Adrenal gland (tissue), 9 donors: ENCODE measurements at regions not wholly inside any gene's neighbourhood (a gene's known extent, or its start where the extent isn't known, plus 50 kb on each side); places are given as distances from the start of the nearest gene placed in this dataset.

Experiments
- DNase-seq, 7 donors: peaks; one replicate each; pipeline ENCODE4 v3.0.0-alpha.2; 2019 to 2020
- H3K27ac ChIP-seq, 5 donors: fragments of 200-600 bp; sonication (generic) in 4 of 5; 1 replicate in 3 of 5; 2 replicates in 2 of 5; pipeline versions ENCODE4 v1.5.1 to v1.8.0; 2016 to 2020; ENCODE audit warnings: mild to moderate bottlenecking in 1 of 5
- H3K27me3 ChIP-seq: fragments of 200-600 bp; 2 replicates; pipeline ENCODE4 v1.8.0; 2021
- H3K36me3 ChIP-seq, 2 donors: fragments of 200-600 bp; replicated peaks in 1 of 2; 1 replicate in 1 of 2; 2 replicates in 1 of 2; pipeline versions ENCODE4 v1.5.1 to v1.8.0; 2018 to 2022
- H3K4me1 ChIP-seq, 2 donors: fragments of 200-600 bp; replicated peaks in 1 of 2; 1 replicate in 1 of 2; 2 replicates in 1 of 2; pipeline versions ENCODE4 v1.5.1 to v1.8.0; 2018 to 2021
- H3K4me3 ChIP-seq, 4 donors: fragments of 200-600 bp; sonication (generic) in 3 of 4; one replicate each; pipeline ENCODE4 v1.5.1; 2016 to 2018
- H3K9me3 ChIP-seq, 3 donors: fragments of 200-600 bp; sonication (generic) in 1 of 3; replicated peaks in 1 of 3; 1 replicate in 2 of 3; 2 replicates in 1 of 3; pipeline versions ENCODE4 v1.5.1 to v1.8.0; 2016 to 2021
- CTCF ChIP-seq, 6 experiments: fragments of 450-650 bp in 4 of 6; fragments of 200-600 bp in 2 of 6; sonication (generic) in 1 of 6; IDR thresholded peaks; 1 replicate in 5 of 6; 2 replicates in 1 of 6; pipeline versions ENCODE4 v1.5.1 to v1.8.0; 2016 to 2021; ENCODE audit warnings: antibody characterized with exemption in 6 of 6, mild to moderate bottlenecking in 2 of 6, moderate library complexity in 1 of 6
- POLR2A ChIP-seq, 2 donors: fragments of 450-650 bp; IDR thresholded peaks; one replicate each; pipeline ENCODE4 v1.6.1; 2017; ENCODE audit warnings: antibody characterized with exemption in 2 of 2, mild to moderate bottlenecking in 2 of 2, moderate library complexity in 1 of 2
- WGBS, 4 donors: extraction: QIAGEN DNeasy Blood & Tissue Kit in 2 of 4; methylation state at CpG; one replicate each; pipeline versions ENCODE4 v1.1.5 to v1.1.7; 2013 to 2017; 5-methylcytosine and 5-hydroxymethylcytosine counted together
- intact Hi-C, 2 donors: fragments of 100-400 bp; cut with DNase I; formaldehyde crosslinking; loops; one replicate each; pipeline versions ENCODE4 v1.14.1 to v1.15.0; 2022 to 2023
- donor health status: healthy with polysubstance abuse.
- donor health status: Bipolar disorder and iron deficiency.
- donor health status: DM: yes; HTN: yes; CAD: no.
- donor health status: DM: no; HTN: no; CAD: no.
- donor health status: DM: no; HTN: no; CAD: no.

- Histone ChIP-seq H3K4me1 (no peaks in the 10 kb centered on the region), H3K27ac (no peak overlapping the region), H3K27me3 (no peaks in the 10 kb centered on the region), H3K4me3 (no peak overlapping the region), H3K36me3 (no peaks in the 10 kb centered on the region), H3K9me3 (no peaks in the 10 kb centered on the region)
- TF ChIP-seq CTCF (IDR thresholded peaks at IDR 0.05) (no peak), POLR2A (IDR thresholded peaks at IDR 0.05) (no peak)
- no peak for DNase-seq
- intact Hi-C loops = no loop called here
- 85 to 94% (median 87%) methylated on average over 3 of the region's 3 CpGs for WGBS, 4 donors
These were observed 403.3 kb downstream of the SHANK2 start for GRCh38 chr11:70849031-70849430.

- no peak for DNase-seq
- no peak for TF ChIP-seq CTCF (IDR thresholded peaks at IDR 0.05)
- no peak for TF ChIP-seq POLR2A (IDR thresholded peaks at IDR 0.05)
- H3K9me3 ChIP-seq = no peaks in the 10 kb centered on the region
- no peaks in the 10 kb centered on the region for H3K27me3 ChIP-seq
- no peaks in the 10 kb centered on the region for H3K4me1 ChIP-seq
- intact Hi-C loops = no loop called here
- 88 to 95% (median 92%) methylated on average over 3 of the region's 3 CpGs for WGBS, 4 donors
- no peak overlapping the region for H3K4me3 ChIP-seq
- H3K36me3 ChIP-seq = no peaks in the 10 kb centered on the region
- H3K27ac ChIP-seq = no peak overlapping the region
These were observed 401.1 kb downstream of the SHANK2 start for GRCh38 chr11:70851308-70851707.

DNA sequence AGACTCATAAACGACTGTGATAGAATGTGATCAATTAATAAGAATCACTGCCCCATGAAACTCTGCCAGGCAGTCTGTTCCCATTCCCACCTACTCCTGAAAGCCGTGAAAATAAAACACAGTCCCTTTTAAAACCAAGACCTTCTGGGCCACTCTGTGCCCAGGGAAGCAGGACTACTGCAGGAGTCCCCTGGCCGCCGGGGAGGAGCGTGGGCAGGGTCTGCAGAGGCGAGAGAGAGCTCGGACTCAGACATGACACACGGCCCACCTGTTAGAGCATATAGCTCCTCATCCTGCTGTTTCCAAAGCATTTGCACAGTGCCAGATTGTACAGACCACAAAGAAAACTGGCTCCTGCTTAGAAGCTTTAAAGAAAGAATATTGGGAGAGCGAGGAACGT is 400.5 kb downstream of the SHANK2 start:
- Histone ChIP-seq H3K36me3 (no peaks in the 10 kb centered on the region), H3K4me1 (no peaks in the 10 kb centered on the region), H3K9me3 (no peaks in the 10 kb centered on the region), H3K27me3 (no peaks in the 10 kb centered on the region), H3K4me3 (no peak overlapping the region), H3K27ac (no peak overlapping the region)
- no peak for DNase-seq
- no peak for TF ChIP-seq CTCF (IDR thresholded peaks at IDR 0.05)
- no peak for TF ChIP-seq POLR2A (IDR thresholded peaks at IDR 0.05)
- 79 to 89% (median 86%) methylated on average over 10 of the region's 10 CpGs for WGBS, 4 donors
- intact Hi-C loops = no loop called here

- WGBS, 4 donors = 75 to 89% (median 77%) methylated on average over 16 to 20 of the region's 20 CpGs
These were observed 399.2 kb downstream of the SHANK2 start for GRCh38 chr11:70853068-70853769.

More at GRCh38 chr11:70853068-70853769, 399.2 kb downstream of the SHANK2 start:
- Histone ChIP-seq H3K9me3 (no peaks in the 10 kb centered on the region), H3K4me3 (no peak overlapping the region), H3K27ac (no peak overlapping the region), H3K27me3 (no peaks in the 10 kb centered on the region), H3K36me3 (no peaks in the 10 kb centered on the region), H3K4me1 (no peaks in the 10 kb centered on the region)
- intact Hi-C loops = no loop called here
- TF ChIP-seq CTCF (IDR thresholded peaks at IDR 0.05) (no peak), POLR2A (IDR thresholded peaks at IDR 0.05) (no peak)
- no peak for DNase-seq
